ENCODE measurements at regions not wholly inside any gene's neighbourhood (a gene's known extent, or its start where the extent isn't known, plus 50 kb on each side); places are given as distances from the start of the nearest gene placed in this dataset.

DNA sequence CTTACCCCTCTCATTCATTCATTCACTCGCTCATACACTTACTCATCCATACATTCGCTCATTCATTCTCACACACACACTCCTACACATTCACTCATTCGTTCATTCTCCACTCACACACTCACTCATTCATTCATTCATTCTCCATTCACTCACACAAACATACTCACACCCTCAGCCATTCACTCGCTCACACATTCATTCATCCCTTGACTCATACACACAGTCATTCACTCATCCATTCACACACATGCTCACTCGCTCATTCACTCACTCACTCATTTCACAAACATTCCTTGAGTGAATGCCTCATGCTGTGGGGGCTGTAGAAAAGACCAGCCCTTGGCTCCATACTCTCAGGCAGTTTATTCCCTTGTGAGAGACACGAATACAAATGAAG is 151.1 kb upstream of the MAMLD1 start:
- TF ChIP-seq POLR2A (IDR thresholded peaks at IDR 0.05; ENCODE audit: low read depth, low read length): no peak
- no peak for TF ChIP-seq SPI1 (IDR thresholded peaks at IDR 0.05; ENCODE audit: low read depth, low read length)
